ENCODE measurements at regions not wholly inside any gene's neighbourhood (a gene's known extent, or its start where the extent isn't known, plus 50 kb on each side); places are given as distances from the start of the nearest gene placed in this dataset.

- Mint-ChIP-seq H3K9me3 (peaks cover 2% of the 10 kb centered on the region), H3K36me3 (ENCODE audit: low read depth) (no peaks in the 10 kb centered on the region), H3K27me3 (no peaks in the 10 kb centered on the region), H3K27ac (no peak overlapping the region), H3K4me1 (no peaks in the 10 kb centered on the region), H3K4me3 (no peak overlapping the region)
- ATAC-seq (ENCODE audit: low read depth) (no peak), DNase-seq (no peak)
- no peak for TF ChIP-seq CTCF (IDR thresholded peaks at IDR 0.05)
- intact Hi-C loops (cut with micrococcal nuclease): no loop called here
- ChIA-PET POLR2A (no interaction called here), CTCF (no interaction called here)
Observed at GRCh38 chr13:84816567-84817105, 934.4 kb upstream of the SLITRK1 start.

GRCh38 chr13:84812789-84813188, 930.5 kb upstream of the SLITRK1 start:
- no peak for ATAC-seq (ENCODE audit: low read depth)
- no peaks in the 10 kb centered on the region for H3K9me3 Mint-ChIP-seq
- no peak overlapping the region for H3K27ac Mint-ChIP-seq
- H3K4me3 Mint-ChIP-seq: no peak overlapping the region
- intact Hi-C loops (cut with micrococcal nuclease): no loop called here
- POLR2A ChIA-PET: no interaction called here
- no peaks in the 10 kb centered on the region for H3K27me3 Mint-ChIP-seq
- TF ChIP-seq CTCF (IDR thresholded peaks at IDR 0.05): no peak
- CTCF ChIA-PET: no interaction called here
- no peaks in the 10 kb centered on the region for H3K36me3 Mint-ChIP-seq (ENCODE audit: low read depth)
- H3K4me1 Mint-ChIP-seq: no peaks in the 10 kb centered on the region
- DNase-seq: no peak

GRCh38 chr13:84812078-84812477, 929.8 kb upstream of the SLITRK1 start:
- DNase-seq: no peak
- Mint-ChIP-seq H3K9me3 (no peaks in the 10 kb centered on the region), H3K27me3 (no peaks in the 10 kb centered on the region), H3K36me3 (ENCODE audit: low read depth) (no peaks in the 10 kb centered on the region), H3K27ac (no peak overlapping the region), H3K4me3 (no peak overlapping the region), H3K4me1 (no peaks in the 10 kb centered on the region)
- no peak for TF ChIP-seq CTCF (IDR thresholded peaks at IDR 0.05)
- ATAC-seq (ENCODE audit: low read depth): no peak
- ChIA-PET POLR2A (no interaction called here), CTCF (no interaction called here)
- intact Hi-C loops (cut with micrococcal nuclease): no loop called here

- POLR2A ChIA-PET: no interaction called here
- no peaks in the 10 kb centered on the region for H3K4me1 Mint-ChIP-seq
- no peak overlapping the region for H3K4me3 Mint-ChIP-seq
- intact Hi-C loops (cut with micrococcal nuclease): no loop called here
- CTCF ChIA-PET: no interaction called here
- H3K9me3 Mint-ChIP-seq: no peaks in the 10 kb centered on the region
- no peak for DNase-seq
- ATAC-seq (ENCODE audit: low read depth): no peak
- no peak overlapping the region for H3K27ac Mint-ChIP-seq
- no peaks in the 10 kb centered on the region for H3K36me3 Mint-ChIP-seq (ENCODE audit: low read depth)
- no peaks in the 10 kb centered on the region for H3K27me3 Mint-ChIP-seq
- TF ChIP-seq CTCF (IDR thresholded peaks at IDR 0.05): no peak
Observed at GRCh38 chr13:84810781-84811180, 928.5 kb upstream of the SLITRK1 start.

GRCh38 chr13:84802073-84802472, 919.8 kb upstream of the SLITRK1 start:
- peaks cover 5% of the 10 kb centered on the region for H3K9me3 Mint-ChIP-seq
- no peak overlapping the region for H3K27ac Mint-ChIP-seq
- no peaks in the 10 kb centered on the region for H3K27me3 Mint-ChIP-seq
- no peak overlapping the region for H3K4me3 Mint-ChIP-seq
- H3K36me3 Mint-ChIP-seq (ENCODE audit: low read depth): no peaks in the 10 kb centered on the region
- no peaks in the 10 kb centered on the region for H3K4me1 Mint-ChIP-seq
- ChIA-PET POLR2A (no interaction called here), CTCF (no interaction called here)
- ATAC-seq (ENCODE audit: low read depth) (no peak), DNase-seq (no peak)
- no peak for TF ChIP-seq CTCF (IDR thresholded peaks at IDR 0.05)
- intact Hi-C loops (cut with micrococcal nuclease): no loop called here

Data from activated B cell treated with CpG ODN at 0.5 μM for 24 hours (primary cell).